Trophoblast cell (in vitro differentiated cells and primary cell): ENCODE measurements at regions not wholly inside any gene's neighbourhood (a gene's known extent, or its start where the extent isn't known, plus 50 kb on each side); places are given as distances from the start of the nearest gene placed in this dataset.

ENCODE experiments used
- DNase-seq, 2 donors: peaks; one replicate each; pipeline ENCODE4 v3.0.0-alpha.2; 2016
- H2AFZ ChIP-seq: 2 replicates; pipeline ENCODE4 v1.6.1; 2013; ENCODE audit warnings: low read length, moderate library complexity, mild to moderate bottlenecking; ENCODE audit not compliant: insufficient read depth, poor library complexity
- H2AK5ac ChIP-seq: 2 replicates; pipeline ENCODE4 v1.6.1; 2013; ENCODE audit warnings: mild to moderate bottlenecking, low read length
- H2BK120ac ChIP-seq: 2 replicates; pipeline ENCODE4 v1.6.1; 2013; ENCODE audit warnings: low read length, mild to moderate bottlenecking, moderate library complexity; ENCODE audit not compliant: insufficient read depth, poor library complexity
- H2BK12ac ChIP-seq: 2 replicates; pipeline ENCODE4 v1.6.1; 2013; ENCODE audit warnings: mild to moderate bottlenecking, low read length, moderate library complexity
- H2BK5ac ChIP-seq: 2 replicates; pipeline ENCODE4 v1.6.1; 2013; ENCODE audit warnings: low read length, low read depth, moderate library complexity, mild to moderate bottlenecking; ENCODE audit not compliant: poor library complexity
- H3K14ac ChIP-seq: 2 replicates; pipeline ENCODE4 v1.6.1; 2013; ENCODE audit warnings: mild to moderate bottlenecking, low read length
- H3K18ac ChIP-seq: 2 replicates; pipeline ENCODE4 v1.6.1; 2013; ENCODE audit warnings: mild to moderate bottlenecking, low read length
- H3K23ac ChIP-seq: 2 replicates; pipeline ENCODE4 v1.6.1; 2013; ENCODE audit warnings: low read length
- H3K27ac ChIP-seq: 2 replicates; pipeline ENCODE4 v1.5.1; 2013; ENCODE audit warnings: low read depth, mild to moderate bottlenecking, inconsistent platforms, low read length, moderate library complexity
- H3K27me3 ChIP-seq: 2 replicates; pipeline ENCODE4 v1.6.1; 2013; ENCODE audit warnings: inconsistent platforms, mild to moderate bottlenecking, low read length, moderate library complexity; ENCODE audit not compliant: insufficient read depth
- H3K36me3 ChIP-seq, 2 experiments: 1 replicate in 1 of 2; 2 replicates in 1 of 2; pipeline ENCODE4 v1.6.1; 2013; ENCODE audit warnings: low read length in 2 of 2, mild to moderate bottlenecking in 2 of 2, moderate library complexity in 1 of 2; ENCODE audit not compliant: insufficient read depth in 2 of 2, control insufficient read depth in 1 of 2
- H3K4ac ChIP-seq: 2 replicates; pipeline ENCODE4 v1.6.1; 2013; ENCODE audit warnings: low read depth, mild to moderate bottlenecking, low read length, moderate library complexity
- H3K4me1 ChIP-seq, 2 experiments: 1 replicate in 1 of 2; 2 replicates in 1 of 2; pipeline ENCODE4 v1.6.1; 2013; ENCODE audit warnings: low read length in 2 of 2, mild to moderate bottlenecking in 2 of 2, moderate library complexity in 1 of 2; ENCODE audit not compliant: insufficient read depth in 2 of 2, control insufficient read depth in 1 of 2
- H3K4me2 ChIP-seq: 2 replicates; pipeline ENCODE4 v1.6.1; 2013; ENCODE audit warnings: inconsistent platforms, mild to moderate bottlenecking, low read length, moderate library complexity
- H3K4me3 ChIP-seq: 2 replicates; pipeline ENCODE4 v1.5.1; 2013; ENCODE audit warnings: mild to moderate bottlenecking, low read depth, low read length, inconsistent platforms
- H3K79me1 ChIP-seq: one replicate; pipeline ENCODE4 v1.6.1; 2013; ENCODE audit warnings: low read length
- H3K79me2 ChIP-seq: 2 replicates; pipeline ENCODE4 v1.6.1; 2013; ENCODE audit warnings: low read length, mild to moderate bottlenecking; ENCODE audit not compliant: control insufficient read depth, insufficient read depth, poor library complexity
- H3K9ac ChIP-seq: 2 replicates; pipeline ENCODE4 v1.6.1; 2013; ENCODE audit warnings: mild to moderate bottlenecking, low read length
- H3K9me3 ChIP-seq: 2 replicates; pipeline ENCODE4 v1.6.1; 2013; ENCODE audit warnings: low read depth, mild to moderate bottlenecking, control low read depth, inconsistent platforms, low read length; ENCODE audit not compliant: insufficient read depth
- H4K12ac ChIP-seq: 2 replicates; pipeline ENCODE4 v1.6.1; 2013; ENCODE audit warnings: low read depth, mild to moderate bottlenecking, low read length, moderate library complexity
- H4K8ac ChIP-seq: 2 replicates; pipeline ENCODE4 v1.6.1; 2013; ENCODE audit warnings: low read depth, mild to moderate bottlenecking, low read length, moderate library complexity
- H4K91ac ChIP-seq: one replicate; pipeline ENCODE4 v1.6.1; 2013; ENCODE audit warnings: low read depth, mild to moderate bottlenecking, low read length, moderate library complexity
- WGBS: extraction: QIAGEN DNeasy Blood & Tissue Kit; methylation state at CpG from one replicate; pipeline ENCODE4 v1.1.7; 2013; ENCODE audit warnings: missing lambda C conversion rate; ENCODE audit not compliant: insufficient read length, insufficient coverage; ENCODE audit errors: extremely low coverage; 5-methylcytosine and 5-hydroxymethylcytosine counted together

DNA sequence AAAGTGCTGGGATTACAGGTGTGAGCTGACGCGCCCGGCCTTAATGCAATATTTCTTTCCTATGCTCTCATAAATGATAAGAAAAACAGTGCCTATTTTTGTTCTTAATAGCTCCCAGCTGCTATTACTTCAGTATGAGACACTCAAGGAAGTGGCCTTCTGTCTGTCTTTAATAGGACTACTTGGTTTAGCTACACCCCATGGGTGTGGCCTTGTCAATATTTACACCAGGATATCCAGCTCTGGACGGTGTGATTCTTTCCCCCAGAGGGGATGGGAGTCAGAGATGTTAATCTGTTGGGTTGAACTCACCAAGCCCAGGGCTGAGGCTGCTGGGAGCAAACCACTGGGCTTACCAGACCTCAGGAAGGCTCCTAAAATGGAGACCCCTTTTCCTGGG lies 134.2 kb downstream of the CEP57L1 start:
- Histone ChIP-seq H3K4me2 (no peak overlapping the region), H4K91ac (no peak overlapping the region), H3K27ac (no peak overlapping the region), H2BK5ac (no peak overlapping the region), H2AFZ (no peak overlapping the region), H3K9ac (no peak overlapping the region), H3K9me3 (no peaks in the 10 kb centered on the region), H4K8ac (no peak overlapping the region), H3K4ac (no peak overlapping the region), H3K79me1 (no peaks in the 10 kb centered on the region), H3K14ac (no peak overlapping the region), H3K23ac (no peak overlapping the region), H2BK12ac (no peak overlapping the region), H3K4me1 (no peaks in the 10 kb centered on the region), H3K4me3 (no peak overlapping the region), H3K27me3 (no peaks in the 10 kb centered on the region), H2AK5ac (no peak overlapping the region), H2BK120ac (no peak overlapping the region), H3K36me3 (no peaks in the 10 kb centered on the region), H3K18ac (no peak overlapping the region), H3K79me2 (no peaks in the 10 kb centered on the region), H4K12ac (no peak overlapping the region)
- no CpG with 5 or more reads among the region's 4 CpGs for WGBS
- no peak for DNase-seq

- H3K27ac ChIP-seq, result no peak overlapping the region
- H3K18ac ChIP-seq, result no peak overlapping the region
- H2BK12ac ChIP-seq, result no peak overlapping the region
- no peak overlapping the region for H3K4me2 ChIP-seq
- no peak overlapping the region for H3K14ac ChIP-seq
- H3K79me1 ChIP-seq, result no peaks in the 10 kb centered on the region
- no peak for DNase-seq
- no peak overlapping the region for H4K91ac ChIP-seq
- H2BK5ac ChIP-seq, result no peak overlapping the region
- H2AFZ ChIP-seq, result no peak overlapping the region
- H3K23ac ChIP-seq, result no peak overlapping the region
- H3K4me1 ChIP-seq, result no peaks in the 10 kb centered on the region
- H3K9me3 ChIP-seq, result no peaks in the 10 kb centered on the region
- no peaks in the 10 kb centered on the region for H3K79me2 ChIP-seq
- H3K4ac ChIP-seq, result no peak overlapping the region
- H2BK120ac ChIP-seq, result no peak overlapping the region
- H3K9ac ChIP-seq, result no peak overlapping the region
- no peaks in the 10 kb centered on the region for H3K27me3 ChIP-seq
- H4K8ac ChIP-seq, result no peak overlapping the region
- no peaks in the 10 kb centered on the region for H3K36me3 ChIP-seq
- H3K4me3 ChIP-seq, result no peak overlapping the region
- no peak overlapping the region for H4K12ac ChIP-seq
- no peak overlapping the region for H2AK5ac ChIP-seq
These were observed 132.3 kb downstream of the CEP57L1 start for GRCh38 chr6:109227646-109228045.

DNA sequence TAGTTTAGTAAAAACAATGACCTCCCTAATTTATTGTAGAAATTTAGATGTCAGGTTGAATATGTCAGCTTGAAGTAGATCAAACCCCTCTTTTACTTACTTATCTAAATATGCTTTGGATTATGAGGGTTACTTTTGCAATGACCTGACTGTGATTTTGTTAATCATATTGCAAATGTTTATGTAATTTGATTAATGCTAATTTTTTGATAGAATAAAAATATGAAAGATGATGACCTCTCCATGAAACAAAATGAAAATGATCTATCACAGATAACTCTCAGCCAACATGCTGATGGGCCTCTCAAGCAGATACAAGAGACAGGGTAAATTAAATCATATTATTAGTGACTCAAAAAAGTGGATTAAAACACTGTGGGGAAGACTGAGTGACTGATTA lies 131.0 kb downstream of the CEP57L1 start:
- H3K36me3 ChIP-seq, result no peaks in the 10 kb centered on the region
- no peak overlapping the region for H3K4me3 ChIP-seq
- no peaks in the 10 kb centered on the region for H3K9me3 ChIP-seq
- H2BK120ac ChIP-seq, result no peak overlapping the region
- no peak overlapping the region for H2AFZ ChIP-seq
- no peaks in the 10 kb centered on the region for H3K27me3 ChIP-seq
- H3K14ac ChIP-seq, result no peak overlapping the region
- no peak overlapping the region for H2BK5ac ChIP-seq
- H2AK5ac ChIP-seq, result no peak overlapping the region
- no peaks in the 10 kb centered on the region for H3K4me1 ChIP-seq
- no peak overlapping the region for H2BK12ac ChIP-seq
- no peak overlapping the region for H3K23ac ChIP-seq
- no peak overlapping the region for H4K8ac ChIP-seq
- no peak overlapping the region for H4K91ac ChIP-seq
- no peaks in the 10 kb centered on the region for H3K79me2 ChIP-seq
- no peak overlapping the region for H3K18ac ChIP-seq
- H3K4me2 ChIP-seq, result no peak overlapping the region
- no peaks in the 10 kb centered on the region for H3K79me1 ChIP-seq
- no peak for DNase-seq
- H3K9ac ChIP-seq, result no peak overlapping the region
- no peak overlapping the region for H3K27ac ChIP-seq
- H3K4ac ChIP-seq, result no peak overlapping the region
- H4K12ac ChIP-seq, result no peak overlapping the region

- Histone ChIP-seq H3K4me3 (no peak overlapping the region), H3K79me2 (no peaks in the 10 kb centered on the region), H4K8ac (no peak overlapping the region), H3K4ac (no peak overlapping the region), H3K79me1 (no peaks in the 10 kb centered on the region), H2BK12ac (no peak overlapping the region), H3K4me2 (no peak overlapping the region), H4K91ac (no peak overlapping the region), H3K27me3 (no peaks in the 10 kb centered on the region), H3K14ac (no peak overlapping the region), H2BK120ac (no peak overlapping the region), H3K9ac (no peak overlapping the region), H2BK5ac (no peak overlapping the region), H2AK5ac (no peak overlapping the region), H3K27ac (no peak overlapping the region), H2AFZ (no peak overlapping the region), H4K12ac (no peak overlapping the region), H3K36me3 (no peaks in the 10 kb centered on the region), H3K18ac (no peak overlapping the region), H3K4me1 (no peaks in the 10 kb centered on the region), H3K23ac (no peak overlapping the region), H3K9me3 (no peaks in the 10 kb centered on the region)
- no peak for DNase-seq
- WGBS, result no CpG with 5 or more reads among the region's 6 CpGs
These were observed 130.6 kb downstream of the CEP57L1 start for GRCh38 chr6:109225946-109226345.

- Histone ChIP-seq H4K8ac (no peak overlapping the region), H2BK5ac (no peak overlapping the region), H3K4me2 (no peak overlapping the region), H3K9ac (no peak overlapping the region), H3K79me1 (no peaks in the 10 kb centered on the region), H3K23ac (no peak overlapping the region), H3K9me3 (no peaks in the 10 kb centered on the region), H3K14ac (no peak overlapping the region), H2AK5ac (no peak overlapping the region), H3K4ac (no peak overlapping the region), H3K79me2 (no peaks in the 10 kb centered on the region), H3K18ac (no peak overlapping the region), H3K36me3 (no peaks in the 10 kb centered on the region), H3K4me1 (no peaks in the 10 kb centered on the region), H3K27ac (no peak overlapping the region), H2BK120ac (no peak overlapping the region), H3K27me3 (no peaks in the 10 kb centered on the region), H4K91ac (no peak overlapping the region), H2AFZ (no peak overlapping the region), H2BK12ac (no peak overlapping the region), H3K4me3 (no peak overlapping the region), H4K12ac (no peak overlapping the region)
- no peak for DNase-seq
- WGBS, result no CpG with 5 or more reads among the region's 1 CpG
These were observed 129.7 kb downstream of the CEP57L1 start for GRCh38 chr6:109224994-109225393.
